Mesodermal cell (in vitro differentiated cells): ENCODE measurements at regions not wholly inside any gene's neighbourhood (a gene's known extent, or its start where the extent isn't known, plus 50 kb on each side); places are given as distances from the start of the nearest gene placed in this dataset.

Experiments used
- H3K27ac ChIP-seq: 2 replicates; pipeline ENCODE4 v1.7.0; 2013; ENCODE audit warnings: mild to moderate bottlenecking, low read depth, low read length, moderate library complexity; ENCODE audit not compliant: severe bottlenecking
- H3K36me3 ChIP-seq: 2 replicates; pipeline ENCODE4 v1.7.1; 2013; ENCODE audit warnings: mild to moderate bottlenecking, low read length, moderate library complexity; ENCODE audit not compliant: control insufficient read depth, insufficient read depth
- H3K4me1 ChIP-seq: one replicate; pipeline ENCODE4 v1.7.1; 2013; ENCODE audit warnings: mild to moderate bottlenecking, low read length; ENCODE audit not compliant: insufficient read depth, control insufficient read depth, poor library complexity, severe bottlenecking
- H3K4me3 ChIP-seq: 2 replicates; pipeline ENCODE4 v1.7.0; 2013; ENCODE audit warnings: low read length, control low read depth, mild to moderate bottlenecking; ENCODE audit not compliant: insufficient read depth, poor library complexity, severe bottlenecking; ENCODE audit errors: extremely low read depth
- H3K9me3 ChIP-seq: 2 replicates; pipeline ENCODE4 v1.7.1; 2013; ENCODE audit warnings: mild to moderate bottlenecking, low read length, moderate library complexity; ENCODE audit not compliant: control insufficient read depth
- WGBS, 2 experiments: methylation state at CpG; one replicate each; pipeline ENCODE4 v1.1.5; 2013; ENCODE audit warnings: missing lambda C conversion rate in 2 of 2; ENCODE audit not compliant: insufficient coverage in 2 of 2; 5-methylcytosine and 5-hydroxymethylcytosine counted together

DNA sequence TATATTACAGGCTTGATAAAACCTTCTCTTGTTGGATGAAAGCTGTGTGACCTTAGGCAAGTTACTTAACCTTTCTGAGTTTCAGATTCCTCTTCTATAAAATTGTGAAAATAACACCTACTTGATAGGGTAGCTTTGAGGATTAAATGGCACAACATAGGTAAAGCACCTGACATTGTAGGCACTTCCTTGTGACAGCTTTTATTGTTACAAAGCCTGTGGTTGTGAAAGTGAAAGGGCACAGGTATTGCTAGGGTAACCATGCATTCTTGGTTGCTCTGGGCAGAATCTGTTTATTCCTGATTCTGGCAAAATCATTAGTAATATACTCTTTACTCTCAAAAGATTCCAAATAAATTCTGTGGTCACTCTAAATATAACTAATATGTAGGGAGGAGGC lies 493.4 kb downstream of the OLFM4 start:
- H3K36me3 ChIP-seq = no peaks in the 10 kb centered on the region
- no peaks in the 10 kb centered on the region for H3K4me1 ChIP-seq
- H3K27ac ChIP-seq = no peak overlapping the region
- H3K4me3 ChIP-seq = no peak overlapping the region
- no peaks in the 10 kb centered on the region for H3K9me3 ChIP-seq

DNA sequence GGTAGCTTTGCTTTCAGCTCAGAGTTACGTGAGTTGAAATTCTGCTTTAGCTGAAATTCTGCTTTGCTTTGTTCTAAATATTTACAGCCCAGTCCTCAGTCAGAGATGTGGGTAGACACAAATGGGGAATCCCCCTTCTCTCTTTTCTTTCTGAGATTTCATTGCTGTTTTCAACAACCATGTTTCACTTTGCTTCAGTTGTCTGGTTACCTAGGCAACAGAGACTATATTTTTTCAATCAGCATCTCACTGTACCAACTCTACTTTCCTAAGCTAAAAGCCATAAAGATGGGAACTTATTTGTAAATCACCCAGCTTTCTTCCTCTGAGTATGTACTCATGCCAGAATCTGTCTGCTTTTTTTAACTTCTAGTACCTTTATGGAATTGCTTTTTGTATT lies 509.0 kb downstream of the OLFM4 start:
- WGBS, 2 experiments = 83% methylated on average over 1 of the region's 1 CpG; no CpG with 5 or more reads in 1 of the 2 experiments
- H3K27ac ChIP-seq = no peak overlapping the region
- no peaks in the 10 kb centered on the region for H3K4me1 ChIP-seq
- H3K4me3 ChIP-seq = no peak overlapping the region
- no peaks in the 10 kb centered on the region for H3K9me3 ChIP-seq
- no peaks in the 10 kb centered on the region for H3K36me3 ChIP-seq

DNA sequence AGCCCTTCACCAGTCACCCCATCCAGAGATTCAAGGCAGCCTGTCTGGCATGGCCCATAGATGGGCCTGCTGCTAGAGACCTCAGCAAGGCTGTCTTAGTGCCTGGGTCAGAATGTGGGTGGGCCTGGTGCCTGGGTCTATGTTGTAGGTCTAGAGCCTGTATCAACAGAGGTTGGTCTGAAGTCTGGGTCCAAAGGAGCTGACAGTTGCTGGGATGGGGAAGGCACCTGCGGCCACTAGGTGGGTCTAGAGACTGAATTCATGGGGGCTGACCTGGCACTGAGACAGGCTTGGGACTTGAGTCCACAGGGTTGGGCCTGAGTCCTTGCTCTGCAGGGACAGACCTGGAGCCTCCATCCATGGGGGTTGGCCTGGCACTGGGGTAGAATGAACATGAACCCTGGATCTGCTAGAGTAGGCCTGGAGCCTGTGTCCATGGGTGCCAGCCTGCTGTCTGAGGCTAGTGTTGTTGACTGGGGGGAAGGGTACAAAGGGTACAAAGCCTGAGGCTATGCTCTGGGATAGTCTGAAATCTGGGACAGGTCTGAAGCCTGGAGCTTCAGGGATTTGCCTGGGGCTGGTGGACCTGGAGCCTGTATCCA lies 516.8 kb downstream of the OLFM4 start:
- no peaks in the 10 kb centered on the region for H3K9me3 ChIP-seq
- no peak overlapping the region for H3K4me3 ChIP-seq
- H3K27ac ChIP-seq = no peak overlapping the region
- H3K36me3 ChIP-seq = no peaks in the 10 kb centered on the region
- WGBS, 2 experiments = 78 to 88% methylated on average over 1 of the region's 1 CpG
- H3K4me1 ChIP-seq = no peaks in the 10 kb centered on the region

DNA sequence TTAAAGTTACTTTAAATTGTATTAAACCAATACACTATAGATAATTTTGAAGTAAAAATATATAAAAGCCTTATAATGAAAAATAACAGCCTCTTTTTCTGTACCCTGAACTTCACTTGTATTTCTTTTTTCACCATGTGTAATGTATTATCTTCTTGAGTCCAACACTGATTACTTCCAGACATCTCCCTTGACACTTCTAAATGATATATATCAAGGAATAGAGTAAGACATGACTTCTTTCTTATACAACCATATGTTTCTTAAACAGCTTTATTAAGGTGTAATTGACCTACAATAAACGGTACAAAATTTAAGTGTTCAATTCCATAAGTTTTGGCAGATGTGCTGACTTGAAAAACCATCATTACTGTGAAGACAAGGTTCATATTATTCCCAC lies 531.9 kb downstream of the OLFM4 start:
- Histone ChIP-seq H3K27ac (no peak overlapping the region), H3K4me3 (no peak overlapping the region), H3K36me3 (no peaks in the 10 kb centered on the region), H3K4me1 (no peaks in the 10 kb centered on the region), H3K9me3 (no peaks in the 10 kb centered on the region)
- no CpG with 5 or more reads among the region's 1 CpG for WGBS, 2 experiments

DNA sequence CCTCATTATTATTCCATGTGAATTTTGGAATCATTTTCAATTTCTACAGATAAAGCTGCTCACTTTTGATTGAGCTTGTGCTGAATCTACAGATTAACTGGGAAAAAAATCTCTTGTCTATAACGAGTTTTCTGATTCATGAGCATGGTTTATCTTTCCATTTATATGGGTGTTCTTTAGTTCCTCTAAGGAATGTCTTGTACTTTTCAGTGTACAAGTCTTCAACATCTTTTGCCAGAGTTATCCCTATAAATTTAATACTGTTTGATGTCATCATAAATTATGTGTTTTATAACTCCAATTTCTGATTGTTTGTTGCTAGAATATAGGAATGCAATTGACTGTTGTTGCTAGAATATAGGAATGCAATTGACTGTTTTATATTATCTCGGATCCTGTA lies 533.8 kb downstream of the OLFM4 start:
- Histone ChIP-seq H3K36me3 (no peaks in the 10 kb centered on the region), H3K9me3 (no peaks in the 10 kb centered on the region), H3K4me3 (no peak overlapping the region), H3K27ac (no peak overlapping the region), H3K4me1 (no peaks in the 10 kb centered on the region)
- no CpG with 5 or more reads among the region's 2 CpGs for WGBS, 2 experiments

DNA sequence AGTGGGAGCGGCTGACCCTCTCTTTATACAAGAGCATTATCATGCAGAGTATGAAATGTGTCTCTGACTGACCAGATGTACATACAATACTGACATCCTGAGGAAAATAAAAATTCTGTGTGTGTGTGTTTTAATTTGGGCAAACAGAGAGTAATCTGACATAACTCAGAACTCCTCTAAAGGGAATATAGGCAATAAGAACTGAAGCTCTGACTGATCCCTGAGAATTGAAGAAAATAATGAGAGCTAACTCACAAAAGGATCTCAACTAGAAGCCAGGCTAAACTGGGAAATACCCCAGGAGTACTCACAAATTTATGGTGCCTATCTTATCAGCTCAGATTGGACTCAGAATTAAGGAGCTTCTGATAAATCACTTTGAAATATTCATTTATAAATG lies 539.9 kb downstream of the OLFM4 start:
- no peaks in the 10 kb centered on the region for H3K36me3 ChIP-seq
- H3K27ac ChIP-seq = no peak overlapping the region
- H3K9me3 ChIP-seq = no peaks in the 10 kb centered on the region
- whole genome bisulfite sequencing, 2 experiments = no CpG with 5 or more reads among the region's 1 CpG
- no peak overlapping the region for H3K4me3 ChIP-seq
- no peaks in the 10 kb centered on the region for H3K4me1 ChIP-seq

DNA sequence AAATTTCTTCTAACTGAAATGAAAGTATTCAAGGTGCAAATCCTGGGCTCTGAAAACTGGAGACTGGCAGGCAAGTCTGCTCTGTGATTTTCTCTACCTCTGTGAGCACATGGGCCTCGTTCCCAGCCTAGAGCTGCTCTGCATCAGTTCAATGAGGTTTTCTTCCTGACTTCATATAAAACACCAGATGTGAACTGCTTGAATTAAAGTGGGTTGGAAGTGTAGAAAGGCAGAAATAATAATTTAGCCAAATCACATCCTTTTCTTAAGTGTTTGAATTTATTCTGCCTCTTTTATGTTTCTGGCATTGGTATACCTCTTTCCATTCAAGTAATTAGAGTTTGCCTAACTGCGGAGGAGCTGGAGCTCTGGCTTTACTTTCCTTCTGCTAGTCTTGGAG lies 540.8 kb downstream of the OLFM4 start:
- WGBS, 2 experiments = 100% methylated on average over 1 of the region's 2 CpGs; no CpG with 5 or more reads in 1 of the 2 experiments
- no peaks in the 10 kb centered on the region for H3K9me3 ChIP-seq
- H3K27ac ChIP-seq = no peak overlapping the region
- no peaks in the 10 kb centered on the region for H3K36me3 ChIP-seq
- H3K4me1 ChIP-seq = no peaks in the 10 kb centered on the region
- no peak overlapping the region for H3K4me3 ChIP-seq

DNA sequence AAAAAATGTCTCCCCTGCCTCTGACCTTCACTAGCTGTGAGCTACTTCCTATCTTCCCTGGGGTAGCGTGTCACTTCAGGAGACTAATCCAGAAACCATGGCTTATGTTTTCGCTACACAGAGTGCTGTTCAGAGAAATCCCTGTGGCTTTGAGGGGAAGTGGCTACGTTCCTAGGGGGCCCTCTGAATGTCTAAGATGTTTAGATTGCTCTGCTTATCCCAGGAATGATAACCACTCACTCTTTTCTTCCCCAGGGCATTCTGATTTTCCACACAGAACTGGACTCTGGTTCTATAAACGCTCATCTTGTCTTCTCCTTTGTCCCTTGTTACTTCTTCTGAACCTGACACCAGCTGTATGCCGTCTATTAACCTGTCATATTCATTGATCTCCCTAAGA lies 572.5 kb downstream of the OLFM4 start:
- 92 to 100% methylated on average over 3 to 4 of the region's 5 CpGs for WGBS, 2 experiments
- Histone ChIP-seq H3K4me3 (no peak overlapping the region), H3K36me3 (no peaks in the 10 kb centered on the region), H3K9me3 (no peaks in the 10 kb centered on the region), H3K27ac (no peak overlapping the region), H3K4me1 (no peaks in the 10 kb centered on the region)

DNA sequence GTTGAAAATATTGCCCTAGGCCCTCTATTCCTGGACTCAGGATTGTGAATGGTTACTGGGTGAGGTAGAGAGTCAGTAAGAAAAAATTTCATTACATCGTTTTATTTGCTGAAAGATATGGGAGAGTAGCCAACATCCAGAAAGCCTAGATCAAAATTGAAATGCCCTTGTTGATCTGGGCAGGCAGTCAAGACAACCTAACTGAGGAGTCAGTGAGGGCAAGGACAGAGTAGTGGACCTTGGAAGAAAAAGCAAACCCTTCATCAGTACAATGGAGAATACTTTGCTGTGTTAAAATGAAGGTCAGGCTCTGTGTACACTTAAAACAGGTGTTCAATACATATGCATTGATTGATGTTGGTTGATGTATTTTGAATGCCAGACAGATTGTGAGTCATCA lies 576.7 kb downstream of the OLFM4 start:
- Histone ChIP-seq H3K9me3 (no peaks in the 10 kb centered on the region), H3K4me3 (no peak overlapping the region), H3K4me1 (no peaks in the 10 kb centered on the region), H3K27ac (no peak overlapping the region), H3K36me3 (no peaks in the 10 kb centered on the region)
- 67 to 100% methylated on average over 1 of the region's 1 CpG for WGBS, 2 experiments

- Histone ChIP-seq H3K4me1 (no peaks in the 10 kb centered on the region), H3K4me3 (no peak overlapping the region), H3K27ac (no peak overlapping the region), H3K36me3 (no peaks in the 10 kb centered on the region), H3K9me3 (no peaks in the 10 kb centered on the region)
- WGBS, 2 experiments = no CpG with 5 or more reads among the region's 3 CpGs
These were observed 583.6 kb downstream of the OLFM4 start for GRCh38 chr13:53612200-53612599.

- Histone ChIP-seq H3K4me3 (no peak overlapping the region), H3K9me3 (no peaks in the 10 kb centered on the region), H3K4me1 (no peaks in the 10 kb centered on the region), H3K36me3 (no peaks in the 10 kb centered on the region), H3K27ac (no peak overlapping the region)
- WGBS, 2 experiments = no CpG with 5 or more reads among the region's 2 CpGs
These were observed 593.8 kb downstream of the OLFM4 start for GRCh38 chr13:53622456-53622855.
